Neural cell (in vitro differentiated cells): ENCODE measurements at regions not wholly inside any gene's neighbourhood (a gene's known extent, or its start where the extent isn't known, plus 50 kb on each side); places are given as distances from the start of the nearest gene placed in this dataset.

Source experiments
- CTCF ChIP-seq: fragments of 450-650 bp; IDR thresholded peaks from 2 replicates; pipeline ENCODE4 v1.5.1; 2014; ENCODE audit warnings: antibody characterized with exemption, mild to moderate bottlenecking, moderate library complexity; ENCODE audit not compliant: poor library complexity, severe bottlenecking
- EP300 ChIP-seq: fragments of 450-650 bp; conservative IDR thresholded peaks from 2 replicates; pipeline ENCODE4 v1.6.1; 2014; ENCODE audit warnings: antibody characterized with exemption, mild to moderate bottlenecking, moderate library complexity; ENCODE audit not compliant: poor library complexity, severe bottlenecking
- EZH2 ChIP-seq: fragments of 200-600, 300-800 bp; shearing (Covaris generic), sonication (generic); IDR thresholded peaks from 2 replicates; pipeline ENCODE4 v1.6.1; 2014; ENCODE audit warnings: antibody characterized with exemption, low read length, borderline replicate concordance, mild to moderate bottlenecking; ENCODE audit not compliant: insufficient read depth, poor library complexity, severe bottlenecking
- MXI1 ChIP-seq: fragments of 450-650 bp; conservative IDR thresholded peaks from 2 replicates; pipeline ENCODE4 v1.6.1; 2014; ENCODE audit warnings: antibody characterized with exemption, mild to moderate bottlenecking; ENCODE audit not compliant: poor library complexity, severe bottlenecking
- POLR2AphosphoS5 ChIP-seq: IDR thresholded peaks from 2 replicates; pipeline ENCODE4 v1.6.1; 2012
- RAD21 ChIP-seq: fragments of 450-650 bp; conservative IDR thresholded peaks from 2 replicates; pipeline ENCODE4 v1.6.1; 2014; ENCODE audit warnings: antibody characterized with exemption, mild to moderate bottlenecking, moderate library complexity
- REST ChIP-seq: IDR thresholded peaks from 2 replicates; pipeline ENCODE4 v1.6.1; 2012; ENCODE audit warnings: borderline replicate concordance
- SMC3 ChIP-seq: fragments of 450-650 bp; conservative IDR thresholded peaks from 2 replicates; pipeline ENCODE4 v1.6.1; 2014; ENCODE audit warnings: antibody characterized with exemption, mild to moderate bottlenecking, moderate library complexity; ENCODE audit not compliant: poor library complexity
- TAF1 ChIP-seq: IDR thresholded peaks from 2 replicates; pipeline ENCODE4 v1.6.1; 2012; ENCODE audit warnings: low read depth

GRCh38 chr2:195368249-195369217, 288.5 kb upstream of the SLC39A10 start:
- no peak for TF ChIP-seq EZH2
- TF ChIP-seq TAF1 = no peak
- TF ChIP-seq CTCF = no peak
- TF ChIP-seq EP300 = no peak
- TF ChIP-seq POLR2AphosphoS5 = no peak
- TF ChIP-seq REST = no peak
- TF ChIP-seq SMC3 = no peak
- TF ChIP-seq MXI1 = no peak
- no peak for TF ChIP-seq RAD21
